HG03103 (cell line): ENCODE measurements at regions not wholly inside any gene's neighbourhood (a gene's known extent, or its start where the extent isn't known, plus 50 kb on each side); places are given as distances from the start of the nearest gene placed in this dataset.

ENCODE experiments used
- ATAC-seq: cut with Tn5 transposase; IDR thresholded peaks from one replicate; pipeline ENCODE4 v1.9.1; 2021; ENCODE audit warnings: low read depth; ENCODE audit not compliant: unreplicated experiment

DNA sequence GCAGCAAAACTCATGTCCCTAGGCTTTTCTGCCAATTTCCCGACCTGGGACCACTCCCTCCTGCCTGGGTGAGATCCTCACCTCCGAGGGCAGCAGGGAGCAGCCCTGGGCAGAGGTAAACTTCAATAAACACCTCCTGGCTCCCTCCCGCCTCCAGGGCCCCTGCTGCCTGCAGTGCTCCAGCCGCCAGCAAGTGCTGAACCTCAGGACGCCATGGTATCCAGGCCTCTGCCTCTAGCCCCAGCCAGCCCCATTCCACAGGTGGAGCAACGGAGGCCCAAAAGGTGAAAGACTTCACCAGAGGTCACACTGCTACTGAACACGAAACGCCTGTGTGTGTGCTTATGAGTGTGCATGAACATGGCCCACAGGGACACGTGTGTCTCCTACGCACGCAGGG is 59.9 kb upstream of the LINGO1 start:
- ATAC-seq, result no peak

DNA sequence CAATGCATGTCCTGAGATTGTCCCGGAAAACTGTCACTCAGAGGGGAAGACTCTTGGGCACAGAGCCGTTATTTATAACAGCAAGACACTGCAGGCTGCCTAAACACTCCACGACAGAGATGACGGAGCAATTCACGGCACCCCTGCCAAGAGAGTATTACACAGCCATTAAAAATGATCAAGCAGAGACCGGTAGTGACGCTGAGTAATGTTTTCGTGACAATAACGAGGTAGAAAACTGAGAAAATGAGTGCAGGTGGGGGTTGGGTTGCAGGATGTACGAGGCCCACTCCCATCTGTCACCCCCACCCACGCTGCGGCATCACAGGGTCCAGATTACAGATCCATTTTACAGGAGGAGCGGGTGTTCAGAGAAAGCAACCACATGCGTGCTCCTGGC is 58.9 kb upstream of the LINGO1 start:
- ATAC-seq, result no peak

DNA sequence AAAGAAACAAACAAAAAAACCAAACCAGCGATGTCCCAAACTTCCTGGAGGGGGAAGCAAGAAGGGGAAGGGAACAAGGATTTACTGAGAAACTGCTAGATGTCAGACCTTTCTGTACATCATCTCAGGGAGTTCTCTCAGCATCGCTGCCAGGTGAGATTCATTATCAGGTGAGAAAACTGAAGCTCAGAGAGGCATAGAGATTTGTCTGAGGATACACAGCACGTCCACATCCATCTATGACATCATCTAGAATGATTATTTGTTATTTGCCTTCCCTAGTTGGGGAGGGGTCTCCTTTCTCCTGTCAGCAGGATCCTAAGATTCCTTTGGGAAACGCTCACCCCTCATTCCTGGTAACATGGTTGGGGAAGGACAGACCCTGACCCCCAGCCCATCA is 57.1 kb upstream of the LINGO1 start:
- no peak for ATAC-seq

DNA sequence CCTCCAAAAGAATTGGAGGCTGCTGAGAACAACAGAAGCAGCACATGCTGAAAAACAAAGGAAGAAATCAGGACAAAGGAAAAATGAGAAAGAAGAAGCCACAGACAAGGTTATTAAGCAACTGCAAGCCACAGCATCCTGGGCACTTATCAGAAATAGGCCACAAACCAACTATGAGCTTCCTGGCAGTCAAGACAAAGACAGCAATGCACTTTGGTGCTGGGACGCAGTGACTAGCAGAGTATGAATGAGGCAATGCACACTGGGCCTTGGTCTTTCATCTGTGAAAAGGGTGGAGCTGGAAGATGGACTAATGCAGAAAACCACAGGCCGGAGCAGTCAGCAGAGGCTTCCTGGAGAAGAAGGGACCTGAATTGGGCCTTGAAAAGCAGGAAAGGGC is 56.0 kb upstream of the LINGO1 start:
- ATAC-seq, result no peak

DNA sequence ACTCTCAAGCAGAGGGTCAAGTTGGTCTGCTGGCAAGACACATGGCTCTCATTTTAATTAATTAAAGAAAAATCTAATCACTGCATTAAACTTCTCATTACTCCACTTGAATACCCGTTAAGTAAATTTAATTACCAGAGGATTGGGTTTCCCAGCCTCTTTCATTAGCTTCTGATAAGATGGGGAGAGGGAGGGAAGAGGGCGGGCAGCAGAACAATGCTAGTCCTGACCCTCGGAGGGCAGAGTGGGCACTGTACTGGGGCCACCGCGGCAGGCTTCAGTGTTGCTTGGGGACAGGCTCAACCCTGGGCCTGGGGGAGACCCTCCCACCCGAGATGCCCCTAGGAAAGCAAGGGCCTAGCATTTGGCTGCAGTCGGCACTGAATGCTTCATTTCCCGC is 55.6 kb upstream of the LINGO1 start:
- ATAC-seq, result no peak

DNA sequence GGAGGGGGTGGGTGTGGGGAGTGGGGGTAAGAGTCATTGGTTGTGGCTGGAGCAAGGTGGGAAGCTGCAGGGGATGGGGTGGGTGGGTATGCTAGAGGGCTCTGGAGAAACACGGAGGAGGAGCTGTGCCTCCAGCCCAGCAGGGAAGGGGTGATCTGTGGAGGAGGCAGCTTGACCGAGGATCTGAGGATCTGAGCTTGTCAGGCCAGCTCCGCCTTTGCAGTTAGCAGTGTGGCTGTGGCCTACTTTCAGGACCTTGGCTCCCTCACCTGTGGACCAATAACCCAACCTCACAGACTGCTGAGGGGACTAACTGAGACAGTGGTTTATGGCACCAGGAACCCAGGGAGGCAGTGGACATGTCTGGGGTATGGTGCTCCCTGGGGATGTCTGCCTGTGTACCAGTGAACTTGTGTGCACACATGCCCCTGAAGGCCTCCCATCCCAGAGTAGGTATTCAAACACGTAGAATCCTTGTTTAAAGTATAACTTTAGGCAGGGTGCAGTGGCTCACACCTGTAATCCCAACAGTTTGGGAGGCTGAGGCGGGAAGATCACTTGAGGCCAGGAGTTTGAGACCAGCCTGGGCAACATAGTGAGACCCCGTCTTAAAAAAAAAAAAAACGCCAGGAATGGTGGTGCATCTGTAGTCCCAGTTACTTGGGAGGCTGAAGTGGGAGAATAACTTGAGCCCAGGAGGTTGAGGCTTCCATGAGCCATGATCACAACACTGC is 52.5 kb upstream of the LINGO1 start:
- ATAC-seq, result no peak

DNA sequence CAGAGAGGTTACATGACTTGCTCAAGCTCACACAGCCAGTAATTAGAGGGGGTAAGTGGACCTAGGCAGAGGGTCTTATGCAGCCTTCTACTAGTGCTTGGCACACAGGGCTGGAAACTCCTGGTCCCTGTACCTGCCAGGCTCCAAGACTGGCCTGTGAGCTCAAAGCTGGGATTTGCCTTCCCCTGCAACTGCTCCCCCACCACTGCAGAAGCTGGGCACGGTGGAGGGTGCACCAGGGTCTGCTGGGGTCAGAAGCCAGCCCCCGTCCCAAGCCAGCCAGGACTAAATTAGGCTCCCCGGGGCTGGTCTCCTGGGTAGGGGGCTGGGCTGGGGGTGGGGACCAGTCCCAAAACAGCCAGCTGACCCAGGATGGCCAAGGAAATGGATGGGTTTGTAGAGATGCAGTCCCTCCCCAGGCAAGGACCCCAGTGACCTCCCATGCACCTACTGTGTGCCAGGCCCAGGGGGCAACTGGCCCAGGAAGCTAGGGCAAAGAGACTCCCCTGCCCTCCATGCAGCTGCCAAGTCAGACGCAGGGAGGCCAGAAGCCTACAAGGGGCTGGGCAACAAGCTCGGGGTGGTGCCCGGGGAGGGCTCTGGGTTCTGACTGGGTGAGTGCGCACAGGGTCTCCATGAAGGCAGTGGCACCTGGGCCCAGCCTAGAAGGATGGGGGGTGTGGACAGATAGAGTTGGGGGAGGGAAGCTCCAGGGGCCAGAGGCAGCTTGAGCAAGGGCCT is 51.8 kb upstream of the LINGO1 start:
- no peak for ATAC-seq

DNA sequence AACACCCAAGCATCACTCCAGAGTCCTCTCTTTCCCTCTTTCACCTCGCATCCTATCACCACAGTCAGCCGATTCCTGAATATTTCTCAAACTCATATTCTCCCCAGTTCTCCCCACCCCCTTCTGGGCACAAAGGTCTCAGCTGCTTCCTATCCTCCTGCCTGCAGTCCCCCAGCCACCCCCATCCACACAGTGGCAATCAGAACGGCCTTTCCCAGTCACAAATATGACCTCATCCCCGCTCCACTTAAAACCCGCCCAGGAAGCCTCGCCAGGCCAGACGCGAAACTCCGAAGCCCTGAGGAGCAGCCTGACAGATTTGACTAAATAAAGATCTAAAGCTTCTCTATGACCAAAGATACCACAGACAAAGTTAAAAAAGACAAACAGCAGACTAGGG is 49.9 kb upstream of the LINGO1 start:
- no peak for ATAC-seq
